Posterior vena cava (tissue), 2 donors: ENCODE measurements at regions not wholly inside any gene's neighbourhood (a gene's known extent, or its start where the extent isn't known, plus 50 kb on each side); places are given as distances from the start of the nearest gene placed in this dataset.
"Not testable (repeated sequence)": the region's sequence is repeated elsewhere in the genome, so short reads cannot be mapped to it uniquely, and the experiment has no call there.

Source experiments
- DNase-seq: peaks from one replicate; pipeline ENCODE4 v3.0.0-alpha.2; 2020; ENCODE audit warnings: low spot score
- intact Hi-C, 2 donors: fragments of 100-400 bp; cut with DNase I; formaldehyde crosslinking; loops; one replicate each; pipeline versions ENCODE4 v1.14.1 to v1.14.2; 2022 to 2023
- donor health status: DM: yes; HTN: yes; CAD: no.
- donor health status: DM: yes; HTN: yes; CAD: no.

GRCh38 chr22:33971561-33971961 is 51.3 kb upstream of the LARGE1 start:
- no peak for DNase-seq

GRCh38 chr22:33975841-33976240 is 55.6 kb upstream of the LARGE1 start:
- intact Hi-C loops: loop anchor here in 1 of 2 donors (10.0 kb wide), 1 partner anchor 1851 kb away; no protein-coding TSS in a partner anchor
- no peak for DNase-seq

More at GRCh38 chr22:33971561-33971961, 51.3 kb upstream of the LARGE1 start:
- intact Hi-C loops: loop anchor here in 1 of 2 donors (10.0 kb wide), 1 partner anchor 1847 kb away; no protein-coding TSS in a partner anchor

- no peak for DNase-seq
- intact Hi-C loops: no loop called here
These were observed 63.3 kb upstream of the LARGE1 start for GRCh38 chr22:33983558-33983957.

- DNase-seq: no peak
- intact Hi-C loops: no loop called here
These were observed 63.9 kb upstream of the LARGE1 start for GRCh38 chr22:33984211-33984610.

GRCh38 chr22:33984656-33985285 is 64.5 kb upstream of the LARGE1 start:
- intact Hi-C loops: no loop called here
- no peak for DNase-seq

- intact Hi-C loops: no loop called here
- DNase-seq: no peak
These were observed 65.2 kb upstream of the LARGE1 start for GRCh38 chr22:33985506-33985905.

GRCh38 chr22:33986167-33986771 is 66.0 kb upstream of the LARGE1 start:
- intact Hi-C loops: no loop called here
- no peak for DNase-seq

- DNase-seq: no peak
- intact Hi-C loops: no loop called here
These were observed 66.7 kb upstream of the LARGE1 start for GRCh38 chr22:33986954-33987353.

- DNase-seq, intact Hi-C loops: not testable (repeated sequence)
These were observed 69.0 kb upstream of the LARGE1 start for GRCh38 chr22:33989263-33989662.

- DNase-seq: no peak
- intact Hi-C loops: loop anchor here in 1 of 2 donors (5.0 kb wide), 1 partner anchor 591 kb away; no protein-coding TSS in a partner anchor
These were observed 71.3 kb upstream of the LARGE1 start for GRCh38 chr22:33991620-33992019.

- no peak for DNase-seq
These were observed 76.5 kb upstream of the LARGE1 start for GRCh38 chr22:33996824-33997223.

GRCh38 chr22:34000879-34001526 is 80.7 kb upstream of the LARGE1 start:
- DNase-seq: no peak
- intact Hi-C loops: no loop called here

More at GRCh38 chr22:33996824-33997223, 76.5 kb upstream of the LARGE1 start:
- intact Hi-C loops: no loop called here

- intact Hi-C loops: loop anchor here in 1 of 2 donors (2.0 kb wide), 1 partner anchor 55 kb away; no protein-coding TSS in a partner anchor
These were observed 81.6 kb upstream of the LARGE1 start for GRCh38 chr22:34001701-34002466.

GRCh38 chr22:34004058-34004457 is 83.8 kb upstream of the LARGE1 start:
- no peak for DNase-seq
- intact Hi-C loops: no loop called here

More at GRCh38 chr22:34001701-34002466, 81.6 kb upstream of the LARGE1 start:
- DNase-seq: no peak

- DNase-seq: no peak
- intact Hi-C loops: no loop called here
These were observed 90.0 kb upstream of the LARGE1 start for GRCh38 chr22:34010259-34010658.

- no peak for DNase-seq
- intact Hi-C loops: no loop called here
These were observed 95.4 kb upstream of the LARGE1 start for GRCh38 chr22:34015642-34016041.

- intact Hi-C loops: no loop called here
- DNase-seq: no peak
These were observed 96.9 kb upstream of the LARGE1 start for GRCh38 chr22:34017205-34017604.

GRCh38 chr22:34019190-34019845 is 99.0 kb upstream of the LARGE1 start:
- intact Hi-C loops: no loop called here
- DNase-seq: no peak

- DNase-seq: no peak
- intact Hi-C loops: no loop called here
These were observed 114.9 kb upstream of the LARGE1 start for GRCh38 chr22:34035209-34035608.
